SU-DHL-6 (cell line): ENCODE measurements at regions not wholly inside any gene's neighbourhood (a gene's known extent, or its start where the extent isn't known, plus 50 kb on each side); places are given as distances from the start of the nearest gene placed in this dataset.

Experiments
- CTCF ChIP-seq: fragments of 200-600 bp; sonication (generic); IDR thresholded peaks from one replicate; pipeline ENCODE4 v1.5.1; 2017; ENCODE audit warnings: antibody characterized with exemption, mild to moderate bottlenecking, low read length, moderate library complexity; ENCODE audit not compliant: insufficient read depth, poor library complexity, severe bottlenecking
- EZH2phosphoT487 ChIP-seq: fragments of 200-600 bp; sonication (generic), shearing (Covaris generic); conservative IDR thresholded peaks from 2 replicates; pipeline ENCODE4 v1.6.1; 2018; ENCODE audit warnings: mild to moderate bottlenecking, antibody characterized with exemption, low read length, moderate library complexity, mixed read lengths

DNA sequence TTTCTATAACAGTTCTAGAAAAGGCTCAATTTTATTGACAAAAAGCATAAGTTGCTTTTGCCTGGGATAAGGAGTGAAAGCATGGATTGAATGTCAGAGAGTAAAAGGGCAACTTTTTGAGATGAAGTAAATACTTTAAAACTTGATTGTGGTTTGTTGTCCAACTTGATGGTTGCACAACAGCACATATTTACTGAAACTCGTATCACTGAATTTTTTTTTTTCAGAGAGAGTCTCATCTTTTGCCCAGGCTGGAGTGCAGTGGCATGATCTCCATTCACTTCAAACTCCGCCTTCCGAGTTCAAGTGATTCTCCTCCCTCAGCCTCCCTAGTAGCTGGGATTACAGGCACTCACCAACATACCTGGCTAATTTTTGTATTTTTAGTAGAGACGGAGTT, 856.8 kb downstream of the SH3BGRL start:
- TF ChIP-seq CTCF (no peak), EZH2phosphoT487 (no peak)
